GM19351 (cell line): ENCODE measurements at regions not wholly inside any gene's neighbourhood (a gene's known extent, or its start where the extent isn't known, plus 50 kb on each side); places are given as distances from the start of the nearest gene placed in this dataset.
"Not testable (repeated sequence)": the region's sequence is repeated elsewhere in the genome, so short reads cannot be mapped to it uniquely, and the experiment has no call there.

Experiments
- ATAC-seq: cut with Tn5 transposase; IDR thresholded peaks from one replicate; pipeline ENCODE4 v1.9.1; 2021; ENCODE audit warnings: mild to moderate bottlenecking, moderate library complexity; ENCODE audit not compliant: unreplicated experiment

- ATAC-seq: no peak
Observed at GRCh38 chr7:82625377-82625776, 181.8 kb upstream of the CACNA2D1 start.

- ATAC-seq: no peak
Observed at GRCh38 chr7:82624965-82625364, 181.4 kb upstream of the CACNA2D1 start.

- no peak for ATAC-seq
Observed at GRCh38 chr7:82624337-82624736, 180.8 kb upstream of the CACNA2D1 start.

GRCh38 chr7:82623812-82624211 is 180.2 kb upstream of the CACNA2D1 start:
- ATAC-seq: no peak

- no peak for ATAC-seq
Observed at GRCh38 chr7:82617156-82617555, 173.6 kb upstream of the CACNA2D1 start.

GRCh38 chr7:82616059-82616728 is 172.6 kb upstream of the CACNA2D1 start:
- ATAC-seq: no peak

GRCh38 chr7:82615527-82615926 is 171.9 kb upstream of the CACNA2D1 start:
- ATAC-seq: peak; percentile 98

GRCh38 chr7:82609746-82610145 is 166.2 kb upstream of the CACNA2D1 start:
- no peak for ATAC-seq

GRCh38 chr7:82605247-82605864 is 161.8 kb upstream of the CACNA2D1 start:
- peak; percentile 74 for ATAC-seq

- ATAC-seq: no peak
Observed at GRCh38 chr7:82602066-82602465, 158.5 kb upstream of the CACNA2D1 start.

GRCh38 chr7:82600531-82600930 is 157.0 kb upstream of the CACNA2D1 start:
- ATAC-seq: no peak

GRCh38 chr7:82599895-82600294 is 156.3 kb upstream of the CACNA2D1 start:
- ATAC-seq: no peak

GRCh38 chr7:82598958-82599357 is 155.4 kb upstream of the CACNA2D1 start:
- no peak for ATAC-seq

- not testable (repeated sequence) for ATAC-seq
Observed at GRCh38 chr7:82595795-82596194, 152.2 kb upstream of the CACNA2D1 start.

GRCh38 chr7:82595176-82595575 is 151.6 kb upstream of the CACNA2D1 start:
- no peak for ATAC-seq

GRCh38 chr7:82594665-82595064 is 151.1 kb upstream of the CACNA2D1 start:
- no peak for ATAC-seq

GRCh38 chr7:82593780-82594179 is 150.2 kb upstream of the CACNA2D1 start:
- no peak for ATAC-seq

- ATAC-seq: no peak
Observed at GRCh38 chr7:82592416-82592815, 148.8 kb upstream of the CACNA2D1 start.

- ATAC-seq: no peak
Observed at GRCh38 chr7:82579047-82579446, 135.5 kb upstream of the CACNA2D1 start.

GRCh38 chr7:82578430-82578829 is 134.9 kb upstream of the CACNA2D1 start:
- ATAC-seq: no peak

GRCh38 chr7:82572195-82572880 is 128.8 kb upstream of the CACNA2D1 start:
- peak; percentile 90 for ATAC-seq

GRCh38 chr7:82571047-82571446 is 127.5 kb upstream of the CACNA2D1 start:
- ATAC-seq: not testable (repeated sequence)
